SU-DHL-6 (cell line): ENCODE measurements at regions not wholly inside any gene's neighbourhood (a gene's known extent, or its start where the extent isn't known, plus 50 kb on each side); places are given as distances from the start of the nearest gene placed in this dataset.

Source experiments
- H2AFZ ChIP-seq: fragments of 200-600 bp; sonication (generic); 2 replicates; pipeline ENCODE4 v1.6.1; 2014; ENCODE audit warnings: low read depth, mild to moderate bottlenecking, moderate library complexity, mixed read lengths, antibody characterized with exemption, low read length; ENCODE audit not compliant: severe bottlenecking
- H3F3A ChIP-seq: fragments of 200-600 bp; shearing (Covaris generic); 2 replicates; pipeline ENCODE4 v1.6.0; 2016; ENCODE audit warnings: antibody characterized with exemption, mild to moderate bottlenecking; ENCODE audit not compliant: insufficient read depth
- H3K27ac ChIP-seq: fragments of 200-600 bp; sonication (generic); 2 replicates; pipeline ENCODE4 v1.5.1; 2016; ENCODE audit warnings: low read depth, mild to moderate bottlenecking, low read length, moderate library complexity, mixed read lengths
- H3K27me3 ChIP-seq: fragments of 200-600 bp; sonication (generic), shearing (Covaris generic); 2 replicates; pipeline ENCODE4 v1.6.0; 2014; ENCODE audit warnings: mild to moderate bottlenecking, low read length
- H3K36me3 ChIP-seq: fragments of 200-600 bp; sonication (generic); 2 replicates; pipeline ENCODE4 v1.6.1; 2014; ENCODE audit warnings: mild to moderate bottlenecking, low read length, mixed read lengths
- H3K4me2 ChIP-seq: fragments of 300-600, 200-600 bp; shearing (Covaris generic), sonication (generic); 2 replicates; pipeline ENCODE4 v1.6.0; 2014; ENCODE audit warnings: low read length, low read depth, mild to moderate bottlenecking; ENCODE audit not compliant: poor library complexity, severe bottlenecking
- H3K4me3 ChIP-seq: fragments of 200-600 bp; sonication (generic); 2 replicates; pipeline ENCODE4 v1.5.1; 2014; ENCODE audit warnings: antibody characterized with exemption, low read length, mild to moderate bottlenecking, mixed read lengths; ENCODE audit not compliant: insufficient read depth, poor library complexity, severe bottlenecking
- H3K79me2 ChIP-seq: fragments of 200-600 bp; sonication (generic); 2 replicates; pipeline ENCODE4 v1.6.1; 2014; ENCODE audit warnings: mild to moderate bottlenecking, low read length, moderate library complexity; ENCODE audit not compliant: insufficient read depth
- H3K9ac ChIP-seq: fragments of 200-600 bp; sonication (generic); 2 replicates; pipeline ENCODE4 v1.7.0; 2014; ENCODE audit warnings: mild to moderate bottlenecking, low read length
- H3K9me2 ChIP-seq: fragments of 200-600 bp; sonication (generic); replicated peaks from 2 replicates; pipeline ENCODE4 v1.6.1; 2014; ENCODE audit warnings: low read length; ENCODE audit not compliant: insufficient read depth
- H3K9me3 ChIP-seq: fragments of 200-600 bp; sonication (generic); 2 replicates; pipeline ENCODE4 v1.6.1; 2014; ENCODE audit warnings: low read length, mixed read lengths; ENCODE audit not compliant: insufficient read depth
- H4K20me1 ChIP-seq: fragments of 200-600 bp; sonication (generic); 2 replicates; pipeline ENCODE4 v1.6.1; 2014; ENCODE audit warnings: low read depth, mild to moderate bottlenecking, antibody characterized with exemption, low read length, moderate library complexity, mixed read lengths
- CTCF ChIP-seq: fragments of 200-600 bp; sonication (generic); IDR thresholded peaks from one replicate; pipeline ENCODE4 v1.5.1; 2017; ENCODE audit warnings: antibody characterized with exemption, mild to moderate bottlenecking, low read length, moderate library complexity; ENCODE audit not compliant: insufficient read depth, poor library complexity, severe bottlenecking
- EZH2phosphoT487 ChIP-seq: fragments of 200-600 bp; sonication (generic), shearing (Covaris generic); conservative IDR thresholded peaks from 2 replicates; pipeline ENCODE4 v1.6.1; 2018; ENCODE audit warnings: mild to moderate bottlenecking, antibody characterized with exemption, low read length, moderate library complexity, mixed read lengths

GRCh38 chr16:74165566-74166080, 131.0 kb upstream of the PSMD7 start:
- no peak overlapping the region for H2AFZ ChIP-seq
- no peaks in the 10 kb centered on the region for H3K9me2 ChIP-seq
- no peak overlapping the region for H3K27ac ChIP-seq
- H4K20me1 ChIP-seq, result no peaks in the 10 kb centered on the region
- H3K9ac ChIP-seq, result no peak overlapping the region
- no peak overlapping the region for H3K4me2 ChIP-seq
- no peaks in the 10 kb centered on the region for H3K36me3 ChIP-seq
- no peaks in the 10 kb centered on the region for H3K79me2 ChIP-seq
- peaks cover 4% of the 10 kb centered on the region; the same call in 1 of the 2 replicates for H3K9me3 ChIP-seq
- TF ChIP-seq EZH2phosphoT487 (no peak), CTCF (no peak)
- H3F3A ChIP-seq, result no peaks in the 10 kb centered on the region
- H3K4me3 ChIP-seq, result no peak overlapping the region
- H3K27me3 ChIP-seq, result no peaks in the 10 kb centered on the region

GRCh38 chr16:74160759-74161158, 135.9 kb upstream of the PSMD7 start:
- H3K4me2 ChIP-seq, result no peak overlapping the region
- no peaks in the 10 kb centered on the region for H3K27me3 ChIP-seq
- no peak overlapping the region for H3K27ac ChIP-seq
- no peaks in the 10 kb centered on the region for H3F3A ChIP-seq
- H3K79me2 ChIP-seq, result no peaks in the 10 kb centered on the region
- TF ChIP-seq CTCF (no peak), EZH2phosphoT487 (no peak)
- peaks cover 6% of the 10 kb centered on the region; the same call in 1 of the 2 replicates for H3K9me3 ChIP-seq
- H3K9ac ChIP-seq, result no peak overlapping the region
- H4K20me1 ChIP-seq, result no peaks in the 10 kb centered on the region
- no peaks in the 10 kb centered on the region for H3K9me2 ChIP-seq
- H3K4me3 ChIP-seq, result no peak overlapping the region
- no peaks in the 10 kb centered on the region for H3K36me3 ChIP-seq
- no peak overlapping the region for H2AFZ ChIP-seq

- no peaks in the 10 kb centered on the region for H3K27me3 ChIP-seq
- no peak overlapping the region for H2AFZ ChIP-seq
- H3K9me2 ChIP-seq, result no peaks in the 10 kb centered on the region
- H3K9ac ChIP-seq, result no peak overlapping the region
- no peak overlapping the region for H3K4me3 ChIP-seq
- no peaks in the 10 kb centered on the region for H3F3A ChIP-seq
- H3K9me3 ChIP-seq, result no peaks in the 10 kb centered on the region
- no peak overlapping the region for H3K4me2 ChIP-seq
- TF ChIP-seq EZH2phosphoT487 (no peak), CTCF (no peak)
- no peak overlapping the region for H3K27ac ChIP-seq
- H4K20me1 ChIP-seq, result no peaks in the 10 kb centered on the region
- H3K36me3 ChIP-seq, result no peaks in the 10 kb centered on the region
- H3K79me2 ChIP-seq, result no peaks in the 10 kb centered on the region
Measured at GRCh38 chr16:74153773-74154172, 142.8 kb upstream of the PSMD7 start.
